A673 (cell line): ENCODE measurements at regions not wholly inside any gene's neighbourhood (a gene's known extent, or its start where the extent isn't known, plus 50 kb on each side); places are given as distances from the start of the nearest gene placed in this dataset.

ENCODE experiments used
- BruUV-seq: library from RNA; stranded (reverse); fragments of 400-500 nt; replicated peaks from 2 replicates; lab custom pipeline; 2021; lab: Mats Ljungman, UMichigan
- CTCF ChIA-PET: fragments of 300-600 bp; sonication (Branson Sonifier 250); formaldehyde crosslinking; loops from one replicate; lab custom pipeline; 2022; ENCODE audit warnings: antibody characterized with exemption; lab: Charles Lee
- POLR2A ChIA-PET: fragments of 300-600 bp; sonication (Branson Sonifier 250); formaldehyde crosslinking; loops from one replicate; lab custom pipeline; 2022; ENCODE audit warnings: antibody characterized with exemption; ENCODE audit not compliant: low non-redundant PET; lab: Charles Lee
- DNase-seq: peaks from one replicate; pipeline ENCODE4 v3.0.0-alpha.2; 2015; ENCODE audit warnings: low spot score
- H3K27ac ChIP-seq: fragments of 200-600 bp; sonication (generic); 2 replicates; pipeline ENCODE4 v1.5.1; 2016; ENCODE audit warnings: mixed run types, low read depth, mild to moderate bottlenecking, mixed read lengths, antibody characterized with exemption, low read length; ENCODE audit not compliant: poor library complexity, severe bottlenecking
- H3K27me3 ChIP-seq: fragments of 200-600 bp; sonication (generic); replicated peaks from 2 replicates; pipeline ENCODE4 v1.6.1; 2017; ENCODE audit warnings: mixed run types, low read depth, mild to moderate bottlenecking, mixed read lengths, antibody characterized with exemption, low read length; ENCODE audit not compliant: insufficient read depth, poor library complexity
- H3K36me3 ChIP-seq: fragments of 200-600 bp; sonication (generic); 2 replicates; pipeline ENCODE4 v1.6.1; 2016; ENCODE audit warnings: mixed run types, mild to moderate bottlenecking, mixed read lengths, antibody characterized with exemption, low read length; ENCODE audit not compliant: insufficient read depth, poor library complexity, severe bottlenecking
- H3K4me1 ChIP-seq: fragments of 200-600 bp; sonication (generic); 2 replicates; pipeline ENCODE4 v1.6.1; 2017; ENCODE audit warnings: mixed run types, mild to moderate bottlenecking, mixed read lengths, antibody characterized with exemption, low read length; ENCODE audit not compliant: insufficient read depth, poor library complexity, severe bottlenecking
- H3K4me3 ChIP-seq: fragments of 200-600 bp; sonication (generic); 2 replicates; pipeline ENCODE4 v1.5.1; 2016; ENCODE audit warnings: low read depth, mixed run types, mild to moderate bottlenecking, mixed read lengths, low read length; ENCODE audit not compliant: poor library complexity, severe bottlenecking
- H3K9me3 ChIP-seq: fragments of 200-600 bp; sonication (generic); 2 replicates; pipeline ENCODE4 v1.6.1; 2016; ENCODE audit warnings: mixed run types, low read depth, mild to moderate bottlenecking, mixed read lengths, antibody characterized with exemption, low read length; ENCODE audit not compliant: poor library complexity, severe bottlenecking
- EZH2 ChIP-seq: fragments of 200-600 bp; sonication (generic); IDR thresholded peaks from 2 replicates; pipeline ENCODE4 v1.6.1; 2017; ENCODE audit warnings: borderline replicate concordance, low read depth, mild to moderate bottlenecking, mixed read lengths, antibody characterized with exemption, low read length; ENCODE audit not compliant: poor library complexity, severe bottlenecking
- intact Hi-C: fragments of 100-400 bp; cut with micrococcal nuclease; formaldehyde crosslinking; loops from one replicate; pipeline ENCODE4 v1.10.0; 2022; ENCODE audit not compliant: unreplicated experiment
- TF ChIP-seq, protein P1 (sequence below): fragments of 300-800, 200-600 bp; sonication (generic); conservative IDR thresholded peaks from 2 replicates; pipeline ENCODE4 v1.5.1; 2017; ENCODE audit warnings: low read depth, mild to moderate bottlenecking, antibody characterized with exemption, low read length, moderate library complexity, mixed read lengths

- H3K27ac ChIP-seq, result no peak overlapping the region
Measured at GRCh38 chr17:65359016-65359415, 202.4 kb downstream of the AXIN2 start.

GRCh38 chr17:65356536-65356935 is 204.9 kb downstream of the AXIN2 start:
- intact Hi-C loops, result no loop called here
- BruUV-seq, result no TSS peak
- H3K4me1 ChIP-seq, result no peaks in the 10 kb centered on the region
- H3K36me3 ChIP-seq, result no peaks in the 10 kb centered on the region
- H3K27ac ChIP-seq, result no peak overlapping the region
- ChIA-PET CTCF (no interaction called here), POLR2A (no interaction called here)
- H3K9me3 ChIP-seq, result no peaks in the 10 kb centered on the region
- DNase-seq, result no peak
- no peak for TF ChIP-seq EZH2
- TF ChIP-seq, protein P1, sequence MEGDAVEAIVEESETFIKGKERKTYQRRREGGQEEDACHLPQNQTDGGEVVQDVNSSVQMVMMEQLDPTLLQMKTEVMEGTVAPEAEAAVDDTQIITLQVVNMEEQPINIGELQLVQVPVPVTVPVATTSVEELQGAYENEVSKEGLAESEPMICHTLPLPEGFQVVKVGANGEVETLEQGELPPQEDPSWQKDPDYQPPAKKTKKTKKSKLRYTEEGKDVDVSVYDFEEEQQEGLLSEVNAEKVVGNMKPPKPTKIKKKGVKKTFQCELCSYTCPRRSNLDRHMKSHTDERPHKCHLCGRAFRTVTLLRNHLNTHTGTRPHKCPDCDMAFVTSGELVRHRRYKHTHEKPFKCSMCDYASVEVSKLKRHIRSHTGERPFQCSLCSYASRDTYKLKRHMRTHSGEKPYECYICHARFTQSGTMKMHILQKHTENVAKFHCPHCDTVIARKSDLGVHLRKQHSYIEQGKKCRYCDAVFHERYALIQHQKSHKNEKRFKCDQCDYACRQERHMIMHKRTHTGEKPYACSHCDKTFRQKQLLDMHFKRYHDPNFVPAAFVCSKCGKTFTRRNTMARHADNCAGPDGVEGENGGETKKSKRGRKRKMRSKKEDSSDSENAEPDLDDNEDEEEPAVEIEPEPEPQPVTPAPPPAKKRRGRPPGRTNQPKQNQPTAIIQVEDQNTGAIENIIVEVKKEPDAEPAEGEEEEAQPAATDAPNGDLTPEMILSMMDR, result no peak
- no peaks in the 10 kb centered on the region for H3K27me3 ChIP-seq
- H3K4me3 ChIP-seq, result no peak overlapping the region

More at GRCh38 chr17:65359016-65359415, 202.4 kb downstream of the AXIN2 start:
- TF ChIP-seq, protein P1, result no peak
- TF ChIP-seq EZH2, result no peak
- Histone ChIP-seq H3K36me3 (no peaks in the 10 kb centered on the region), H3K4me3 (no peak overlapping the region), H3K4me1 (no peaks in the 10 kb centered on the region), H3K27me3 (no peaks in the 10 kb centered on the region), H3K9me3 (peaks cover 2% of the 10 kb centered on the region)
- ChIA-PET POLR2A (no interaction called here), CTCF (no interaction called here)
- no TSS peak for BruUV-seq
- peak; percentile 30 for DNase-seq
- intact Hi-C loops, result no loop called here

- TF ChIP-seq, protein P1, result no peak
- no peak for TF ChIP-seq EZH2
- ChIA-PET POLR2A (no interaction called here), CTCF (no interaction called here)
Measured at GRCh38 chr17:65355246-65355645, 206.2 kb downstream of the AXIN2 start.

More at GRCh38 chr17:65355246-65355645, 206.2 kb downstream of the AXIN2 start:
- intact Hi-C loops, result no loop called here
- no peak for DNase-seq
- Histone ChIP-seq H3K4me3 (no peak overlapping the region), H3K4me1 (no peaks in the 10 kb centered on the region), H3K9me3 (no peaks in the 10 kb centered on the region), H3K27me3 (no peaks in the 10 kb centered on the region), H3K27ac (no peak overlapping the region), H3K36me3 (no peaks in the 10 kb centered on the region)
- no TSS peak for BruUV-seq
